IMR-90 (cell line): ENCODE measurements at regions not wholly inside any gene's neighbourhood (a gene's known extent, or its start where the extent isn't known, plus 50 kb on each side); places are given as distances from the start of the nearest gene placed in this dataset.
"Not testable (repeated sequence)": the region's sequence is repeated elsewhere in the genome, so short reads cannot be mapped to it uniquely, and the experiment has no call there.

ENCODE experiments used
- ATAC-seq: fragments of 200-7000 bp; cut with Tn5 transposase; 2 replicates; pipeline ENCODE4 v1.9.1; 2020; ENCODE audit warnings: low read depth, mild to moderate bottlenecking, moderate library complexity
- BruUV-seq: library from RNA; stranded (reverse); fragments of 400-500 nt; replicated peaks from 2 replicates; lab custom pipeline; 2021; lab: Mats Ljungman, UMichigan
- CTCF ChIA-PET: fragments of 300-600 bp; formaldehyde crosslinking; extraction: SDS; loops from one replicate; lab custom pipeline; 2021; ENCODE audit warnings: antibody characterized with exemption; lab: Yijun Ruan, JAX
- POLR2A ChIA-PET: fragments of 300-600 bp; sonication (Branson Sonifier 250); formaldehyde crosslinking; loops from one replicate; lab custom pipeline; 2022; ENCODE audit warnings: antibody characterized with exemption; ENCODE audit not compliant: unreplicated experiment; lab: Charles Lee
- DNase-seq: peaks from one replicate; pipeline ENCODE4 v3.0.0; 2013
- H2AFZ ChIP-seq: replicated peaks from 2 replicates; pipeline ENCODE3; 2013; ENCODE audit warnings: low read length, mild to moderate bottlenecking; ENCODE audit not compliant: poor library complexity
- H2AK5ac ChIP-seq: 2 replicates; pipeline ENCODE4 v1.6.1; 2013; ENCODE audit warnings: low read depth, low read length, inconsistent platforms
- H2AK9ac ChIP-seq: replicated peaks from 2 replicates; pipeline ENCODE3; 2013; ENCODE audit warnings: mild to moderate bottlenecking, low read depth, low read length, moderate library complexity; ENCODE audit not compliant: poor library complexity
- H2BK120ac ChIP-seq: 2 replicates; pipeline ENCODE4 v1.6.1; 2013; ENCODE audit warnings: low read depth, low read length, inconsistent platforms
- H2BK15ac ChIP-seq: 3 replicates; pipeline ENCODE4 v1.6.1; 2013; ENCODE audit warnings: low read depth, low read length, inconsistent platforms
- H2BK20ac ChIP-seq: 2 replicates; pipeline ENCODE4 v1.6.1; 2013; ENCODE audit warnings: low read depth, mild to moderate bottlenecking, inconsistent platforms, low read length, moderate library complexity
- H2BK5ac ChIP-seq: 2 replicates; pipeline ENCODE4 v1.6.1; 2013; ENCODE audit warnings: mild to moderate bottlenecking, low read depth, low read length, inconsistent platforms; ENCODE audit not compliant: poor library complexity, severe bottlenecking
- H3K14ac ChIP-seq: replicated peaks from 2 replicates; pipeline ENCODE4 v1.6.1; 2013; ENCODE audit warnings: low read depth, low read length, inconsistent platforms
- H3K18ac ChIP-seq: 2 replicates; pipeline ENCODE4 v1.6.1; 2013; ENCODE audit warnings: low read depth, low read length, control low read depth
- H3K23ac ChIP-seq: 2 replicates; pipeline ENCODE4 v1.6.1; 2013; ENCODE audit warnings: low read depth, low read length, inconsistent platforms
- H3K27ac ChIP-seq: 2 replicates; pipeline ENCODE4 v1.5.1; 2013; ENCODE audit warnings: mild to moderate bottlenecking, control low read depth, low read length; ENCODE audit not compliant: insufficient read depth
- H3K27me3 ChIP-seq: 2 replicates; pipeline ENCODE4 v1.6.1; 2013; ENCODE audit warnings: low read length; ENCODE audit not compliant: control insufficient read depth, insufficient read depth
- H3K36me3 ChIP-seq: 2 replicates; pipeline ENCODE4 v1.6.1; 2013; ENCODE audit warnings: low read length, mixed read lengths; ENCODE audit not compliant: control insufficient read depth, insufficient read depth
- H3K4ac ChIP-seq: 2 replicates; pipeline ENCODE4 v1.6.1; 2013; ENCODE audit warnings: low read depth, low read length, inconsistent platforms
- H3K4me1 ChIP-seq: 2 replicates; pipeline ENCODE4 v1.6.1; 2013; ENCODE audit warnings: low read length, mixed read lengths; ENCODE audit not compliant: control insufficient read depth, insufficient read depth
- H3K4me2 ChIP-seq: 2 replicates; pipeline ENCODE4 v1.6.1; 2013; ENCODE audit warnings: low read depth, mild to moderate bottlenecking, control low read depth, low read length, moderate library complexity
- H3K4me3 ChIP-seq: 2 replicates; pipeline ENCODE4 v1.5.1; 2013; ENCODE audit warnings: low read depth, mild to moderate bottlenecking, control low read depth, low read length, moderate library complexity; ENCODE audit not compliant: insufficient read depth
- H3K56ac ChIP-seq: 2 replicates; pipeline ENCODE4 v1.6.1; 2013; ENCODE audit warnings: low read length, inconsistent platforms; ENCODE audit not compliant: insufficient read depth; ENCODE audit errors: extremely low read depth
- H3K79me1 ChIP-seq, 2 experiments: 2 replicates each; pipeline ENCODE4 v1.6.1; 2013; ENCODE audit warnings: low read length in 2 of 2, inconsistent platforms in 1 of 2, low read depth in 1 of 2
- H3K9ac ChIP-seq: 2 replicates; pipeline ENCODE4 v1.6.1; 2013; ENCODE audit warnings: low read depth, low read length, control low read depth
- H3K9me1 ChIP-seq: 2 replicates; pipeline ENCODE4 v1.6.1; 2013; ENCODE audit warnings: low read length, inconsistent platforms; ENCODE audit not compliant: insufficient read depth
- H3K9me3 ChIP-seq: 2 replicates; pipeline ENCODE4 v1.6.1; 2013; ENCODE audit warnings: low read length; ENCODE audit not compliant: control insufficient read depth, insufficient read depth
- H4K20me1 ChIP-seq: 2 replicates; pipeline ENCODE4 v1.6.1; 2013; ENCODE audit warnings: low read length, inconsistent platforms; ENCODE audit not compliant: insufficient read depth
- H4K5ac ChIP-seq: 2 replicates; pipeline ENCODE4 v1.6.1; 2013; ENCODE audit warnings: mild to moderate bottlenecking, low read depth, low read length, control low read depth
- H4K8ac ChIP-seq, 2 experiments: 2 replicates each; pipeline ENCODE4 v1.6.1; 2013; ENCODE audit warnings: low read depth in 2 of 2, low read length in 2 of 2, control low read depth in 1 of 2, inconsistent platforms in 1 of 2
- H4K91ac ChIP-seq: 2 replicates; pipeline ENCODE4 v1.6.1; 2013; ENCODE audit warnings: low read depth, low read length, inconsistent platforms; ENCODE audit not compliant: insufficient read depth
- WGBS, 2 experiments: methylation state at CpG; one replicate each; pipeline versions ENCODE4 v1.1.5 to v1.1.7; 2013; ENCODE audit warnings: missing lambda C conversion rate in 2 of 2; ENCODE audit not compliant: insufficient read length in 1 of 2; ENCODE audit errors: extremely low coverage in 2 of 2; 5-methylcytosine and 5-hydroxymethylcytosine counted together
- dilution Hi-C: fragments of 300-500 bp; cut with HindIII; formaldehyde crosslinking; loops from one replicate; pipeline ENCODE4 v1.14.3; 2018; ENCODE audit warnings: low sequenced_read_pairs; ENCODE audit not compliant: unreplicated experiment
- in situ Hi-C: fragments of 300-500 bp; cut with MboI; formaldehyde crosslinking; loops from 3 replicates; pipeline ENCODE4 v1.14.3; 2019; ENCODE audit warnings: low sequenced_read_pairs, inconsistent platforms, mixed read lengths
- intact Hi-C: fragments of 100-400 bp; cut with micrococcal nuclease; formaldehyde crosslinking; loops from 2 replicates; pipeline ENCODE4 v1.10.0; 2022

DNA sequence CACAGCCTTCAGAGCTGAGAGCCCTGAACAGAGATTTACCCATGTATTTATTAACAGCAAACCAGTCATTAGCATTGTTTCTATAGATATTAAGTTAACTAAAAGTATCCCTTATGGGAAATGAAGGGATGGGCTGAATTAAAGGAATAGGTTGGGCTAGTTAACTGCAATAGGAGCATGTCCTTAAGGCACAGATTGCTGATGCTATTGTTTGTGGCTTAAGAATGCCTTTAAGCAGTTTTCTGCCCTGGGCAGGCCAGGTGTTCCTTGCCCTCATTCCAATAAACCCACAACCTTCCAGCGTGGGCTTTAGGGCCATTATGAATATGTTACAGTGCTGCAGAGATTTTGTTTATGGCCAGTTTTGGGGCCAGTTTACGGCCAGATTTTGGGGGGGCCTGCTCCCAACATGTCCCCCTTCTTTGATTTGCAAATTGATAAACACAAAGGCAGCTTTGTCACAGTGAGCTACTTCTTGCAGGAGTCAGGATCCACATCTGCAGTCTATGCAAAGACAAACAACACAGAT, 61.2 kb upstream of the FMNL2 start:
- H2AK5ac ChIP-seq, H3K79me1 ChIP-seq, H3K14ac ChIP-seq, in situ Hi-C loops, H3K18ac ChIP-seq, H2BK15ac ChIP-seq, POLR2A ChIA-PET, H4K5ac ChIP-seq, ATAC-seq, H3K27me3 ChIP-seq, H3K56ac ChIP-seq, H3K23ac ChIP-seq, CTCF ChIA-PET, DNase-seq, H3K4ac ChIP-seq, H3K4me2 ChIP-seq, H2BK120ac ChIP-seq, H2BK5ac ChIP-seq, H2AK9ac ChIP-seq, H3K36me3 ChIP-seq, intact Hi-C loops, H3K9me3 ChIP-seq, H4K8ac ChIP-seq, H4K91ac ChIP-seq, H3K27ac ChIP-seq, H4K20me1 ChIP-seq, dilution Hi-C loops, BruUV-seq, H3K9ac ChIP-seq, H2AFZ ChIP-seq, H3K4me3 ChIP-seq, H3K9me1 ChIP-seq, H3K4me1 ChIP-seq, H2BK20ac ChIP-seq: not testable (repeated sequence)
- WGBS, 2 experiments = no CpG with 5 or more reads among the region's 2 CpGs

DNA sequence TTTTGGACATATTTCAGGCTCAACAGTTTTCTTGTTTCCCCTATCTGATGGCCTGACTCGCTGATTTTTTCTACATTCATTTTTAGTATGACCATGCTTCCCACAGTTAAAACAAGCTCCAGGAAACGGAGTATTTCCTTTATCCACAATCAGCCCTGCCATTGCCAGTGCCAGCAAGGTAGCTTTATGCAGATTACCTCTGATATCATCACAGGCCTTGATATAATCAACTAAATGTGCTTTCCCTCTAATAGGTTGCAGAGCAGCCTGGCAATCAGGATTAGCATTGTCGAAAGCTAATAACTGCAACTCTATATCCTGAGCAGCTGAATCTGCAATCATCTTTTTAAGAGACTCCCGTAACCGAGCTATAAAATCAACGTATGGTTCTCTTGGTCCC, 57.1 kb upstream of the FMNL2 start:
- H2BK5ac ChIP-seq = not testable (repeated sequence)

More for the DNA sequence above, 57.1 kb upstream of the FMNL2 start:
- dilution Hi-C loops, H3K18ac ChIP-seq, H2AK5ac ChIP-seq, H4K8ac ChIP-seq, H3K27ac ChIP-seq, H3K9me1 ChIP-seq, H2AK9ac ChIP-seq, H3K14ac ChIP-seq, H2BK20ac ChIP-seq, H3K23ac ChIP-seq, H3K4me2 ChIP-seq, H2BK120ac ChIP-seq, H4K5ac ChIP-seq, H4K20me1 ChIP-seq, H3K36me3 ChIP-seq, ATAC-seq, in situ Hi-C loops, POLR2A ChIA-PET, H2BK15ac ChIP-seq, H3K56ac ChIP-seq, H4K91ac ChIP-seq, H3K4me1 ChIP-seq, H3K4me3 ChIP-seq, H3K9ac ChIP-seq, intact Hi-C loops, BruUV-seq, H3K4ac ChIP-seq, H3K79me1 ChIP-seq, H3K27me3 ChIP-seq, H2AFZ ChIP-seq, DNase-seq: not testable (repeated sequence)
- peaks cover 11% of the 10 kb centered on the region for H3K9me3 ChIP-seq
- 0% methylated on average over 1 of the region's 6 CpGs; no CpG with 5 or more reads in 1 of the 2 experiments for WGBS, 2 experiments
- CTCF ChIA-PET = interaction anchor here (0.6 to 1.6 kb wide), 2 partner anchors 13 to 32 kb away, joined by 3 read pairs; no protein-coding TSS in a partner anchor
